Fibroblast of peridontal ligament (primary cell): ENCODE measurements at regions not wholly inside any gene's neighbourhood (a gene's known extent, or its start where the extent isn't known, plus 50 kb on each side); places are given as distances from the start of the nearest gene placed in this dataset.
"Not testable (repeated sequence)": the region's sequence is repeated elsewhere in the genome, so short reads cannot be mapped to it uniquely, and the experiment has no call there.

ENCODE experiments used
- DNase-seq: peaks from one replicate; pipeline ENCODE4 v3.0.0-alpha.2; 2010; ENCODE audit errors: extremely low read depth

- DNase-seq = no peak
Measured at GRCh38 chr11:127864861-127865260, 722.5 kb downstream of the ETS1 start.

- no peak for DNase-seq
Measured at GRCh38 chr11:127862406-127862805, 725.0 kb downstream of the ETS1 start.

- DNase-seq = no peak
Measured at GRCh38 chr11:127859941-127860354, 727.4 kb downstream of the ETS1 start.

GRCh38 chr11:127844876-127845275, 742.5 kb downstream of the ETS1 start:
- no peak for DNase-seq

- DNase-seq = peak; percentile 66
Measured at GRCh38 chr11:127843483-127844396, 743.6 kb downstream of the ETS1 start.

- no peak for DNase-seq
Measured at GRCh38 chr11:127825183-127825582, 762.2 kb downstream of the ETS1 start.

- DNase-seq = no peak
Measured at GRCh38 chr11:127818625-127819024, 768.7 kb downstream of the ETS1 start.

- no peak for DNase-seq
Measured at GRCh38 chr11:127816962-127817361, 770.4 kb downstream of the ETS1 start.

GRCh38 chr11:127815331-127815730, 772.0 kb downstream of the ETS1 start:
- no peak for DNase-seq

- DNase-seq = no peak
Measured at GRCh38 chr11:127806501-127806900, 780.9 kb downstream of the ETS1 start.

- no peak for DNase-seq
Measured at GRCh38 chr11:127805771-127806170, 781.6 kb downstream of the ETS1 start.

GRCh38 chr11:127804747-127805400, 782.5 kb downstream of the ETS1 start:
- DNase-seq = no peak

GRCh38 chr11:127803755-127804154, 783.6 kb downstream of the ETS1 start:
- no peak for DNase-seq

- no peak for DNase-seq
Measured at GRCh38 chr11:127800989-127801688, 786.2 kb downstream of the ETS1 start.

GRCh38 chr11:127795326-127795725, 792.0 kb downstream of the ETS1 start:
- no peak for DNase-seq

GRCh38 chr11:127791844-127792243, 791.3 kb upstream of the KIRREL3 start:
- DNase-seq = no peak

GRCh38 chr11:127790592-127790991, 790.0 kb upstream of the KIRREL3 start:
- no peak for DNase-seq

GRCh38 chr11:127789927-127790326, 789.4 kb upstream of the KIRREL3 start:
- DNase-seq = no peak

- not testable (repeated sequence) for DNase-seq
Measured at GRCh38 chr11:127772938-127773337, 772.4 kb upstream of the KIRREL3 start.

- DNase-seq = not testable (repeated sequence)
Measured at GRCh38 chr11:127768931-127769330, 768.4 kb upstream of the KIRREL3 start.

- no peak for DNase-seq
Measured at GRCh38 chr11:127766734-127767133, 766.2 kb upstream of the KIRREL3 start.

GRCh38 chr11:127738771-127739286, 738.3 kb upstream of the KIRREL3 start:
- no peak for DNase-seq
